Stimulated activated naive CD8-positive, alpha-beta T cell treated with anti-CD3 and anti-CD28 coated beads, Interleukin-15, amount 100 ng/mL, for 72 hours (primary cell): ENCODE measurements at regions not wholly inside any gene's neighbourhood (a gene's known extent, or its start where the extent isn't known, plus 50 kb on each side); places are given as distances from the start of the nearest gene placed in this dataset.
A peak's percentile ranks its signal among the peaks of the same experiment; 100 is the strongest.

ENCODE experiments used
- ATAC-seq: fragments of 150-1000 bp; cut with Tn5 transposase; 2 replicates; pipeline ENCODE4 v1.10.0; 2021; ENCODE audit warnings: mild to moderate bottlenecking, moderate library complexity
- DNase-seq, 2 donors: peaks; one replicate each; pipeline ENCODE4 v3.0.0; 2021 to 2022
- H3K27ac Mint-ChIP-seq, 2 donors: one replicate each; pipeline ENCODE4 v1.8.0; 2022; ENCODE audit warnings: mild to moderate bottlenecking in 2 of 2, mixed read lengths in 2 of 2, moderate library complexity in 2 of 2
- H3K27me3 Mint-ChIP-seq: one replicate; pipeline ENCODE4 v1.8.0; 2022; ENCODE audit warnings: mixed read lengths
- H3K4me1 Mint-ChIP-seq: one replicate; pipeline ENCODE4 v1.8.0; 2022; ENCODE audit warnings: mild to moderate bottlenecking, mixed read lengths
- H3K4me3 Mint-ChIP-seq, 2 donors: one replicate each; pipeline ENCODE4 v1.8.0; 2022; ENCODE audit warnings: mild to moderate bottlenecking in 2 of 2, mixed read lengths in 2 of 2, moderate library complexity in 1 of 2
- H3K9me3 Mint-ChIP-seq, 2 donors: one replicate each; pipeline ENCODE4 v1.8.0; 2022; ENCODE audit warnings: mixed read lengths in 2 of 2

GRCh38 chr11:76280151-76280881 lies 74.0 kb upstream of the WNT11 start:
- Mint-ChIP-seq H3K27ac (no peak overlapping the region), H3K4me1 (peaks cover 6% of the 10 kb centered on the region), H3K4me3 (no peak overlapping the region), H3K27me3 (no peaks in the 10 kb centered on the region), H3K9me3 (no peaks in the 10 kb centered on the region)
- ATAC-seq, result no peak
- DNase-seq, result no peak

- no peak for ATAC-seq
- DNase-seq, result no peak
- H3K27ac Mint-ChIP-seq, result no peak overlapping the region
- no peaks in the 10 kb centered on the region for H3K27me3 Mint-ChIP-seq
- H3K4me3 Mint-ChIP-seq, result no peak overlapping the region
- H3K9me3 Mint-ChIP-seq, result peaks cover 0 to 5% of the 10 kb centered on the region in 2 donors
- H3K4me1 Mint-ChIP-seq, result peaks cover 6% of the 10 kb centered on the region
Observed at GRCh38 chr11:76279646-76280045, 73.3 kb upstream of the WNT11 start.

GRCh38 chr11:76279038-76279437 lies 72.7 kb upstream of the WNT11 start:
- H3K27me3 Mint-ChIP-seq, result no peaks in the 10 kb centered on the region
- no peak for DNase-seq
- no peak overlapping the region for H3K27ac Mint-ChIP-seq
- no peak overlapping the region for H3K4me3 Mint-ChIP-seq
- no peak for ATAC-seq
- peaks cover 6% of the 10 kb centered on the region for H3K4me1 Mint-ChIP-seq
- peaks cover 0 to 7% of the 10 kb centered on the region in 2 donors for H3K9me3 Mint-ChIP-seq

GRCh38 chr11:76278526-76278925 lies 72.2 kb upstream of the WNT11 start:
- Mint-ChIP-seq H3K27ac (no peak overlapping the region), H3K4me1 (peaks cover 6% of the 10 kb centered on the region), H3K27me3 (no peaks in the 10 kb centered on the region), H3K4me3 (no peak overlapping the region), H3K9me3 (peaks cover 0 to 7% of the 10 kb centered on the region in 2 donors)
- DNase-seq, result no peak
- ATAC-seq, result no peak

GRCh38 chr11:76277298-76278175 lies 71.2 kb upstream of the WNT11 start:
- Mint-ChIP-seq H3K4me1 (peaks cover 4% of the 10 kb centered on the region), H3K4me3 (no peak overlapping the region), H3K27ac (no peak overlapping the region), H3K27me3 (no peaks in the 10 kb centered on the region), H3K9me3 (peaks cover 0 to 7% of the 10 kb centered on the region in 2 donors)
- DNase-seq (no peak), ATAC-seq (no peak)

GRCh38 chr11:76276781-76277155 lies 70.5 kb upstream of the WNT11 start:
- ATAC-seq (no peak), DNase-seq (no peak)
- H3K27ac Mint-ChIP-seq, result no peak overlapping the region
- peaks cover 0 to 7% of the 10 kb centered on the region in 2 donors for H3K9me3 Mint-ChIP-seq
- H3K4me1 Mint-ChIP-seq, result no peaks in the 10 kb centered on the region
- no peak overlapping the region for H3K4me3 Mint-ChIP-seq
- H3K27me3 Mint-ChIP-seq, result no peaks in the 10 kb centered on the region

GRCh38 chr11:76276046-76276780 lies 69.9 kb upstream of the WNT11 start:
- DNase-seq (no peak), ATAC-seq (no peak)
- H3K9me3 Mint-ChIP-seq, result peaks cover 0 to 7% of the 10 kb centered on the region in 2 donors
- H3K4me3 Mint-ChIP-seq, result no peak overlapping the region
- no peaks in the 10 kb centered on the region for H3K27me3 Mint-ChIP-seq
- H3K4me1 Mint-ChIP-seq, result no peaks in the 10 kb centered on the region
- no peak overlapping the region for H3K27ac Mint-ChIP-seq

- Mint-ChIP-seq H3K9me3 (peaks cover 0 to 7% of the 10 kb centered on the region in 2 donors), H3K4me3 (no peak overlapping the region), H3K4me1 (no peaks in the 10 kb centered on the region), H3K27ac (no peak overlapping the region), H3K27me3 (no peaks in the 10 kb centered on the region)
- DNase-seq (no peak), ATAC-seq (no peak)
Observed at GRCh38 chr11:76275446-76275845, 69.1 kb upstream of the WNT11 start.

- no peak for DNase-seq
- ATAC-seq, result no peak
- Mint-ChIP-seq H3K9me3 (peaks cover 0 to 7% of the 10 kb centered on the region in 2 donors), H3K27ac (peak overlapping the region in 1 of 2 donors; percentile 68), H3K4me3 (no peak overlapping the region), H3K4me1 (no peaks in the 10 kb centered on the region), H3K27me3 (no peaks in the 10 kb centered on the region)
Observed at GRCh38 chr11:76271068-76271467, 64.8 kb upstream of the WNT11 start.

GRCh38 chr11:76270389-76270788 lies 64.1 kb upstream of the WNT11 start:
- Mint-ChIP-seq H3K4me1 (no peaks in the 10 kb centered on the region), H3K27me3 (no peaks in the 10 kb centered on the region), H3K4me3 (no peak overlapping the region), H3K27ac (peak overlapping the region; percentile 36 to 57), H3K9me3 (peaks cover 0 to 7% of the 10 kb centered on the region in 2 donors)
- DNase-seq, result no peak
- no peak for ATAC-seq

- H3K27me3 Mint-ChIP-seq, result no peaks in the 10 kb centered on the region
- H3K4me1 Mint-ChIP-seq, result no peaks in the 10 kb centered on the region
- no peak overlapping the region for H3K4me3 Mint-ChIP-seq
- no peak for DNase-seq
- peaks cover 0 to 3% of the 10 kb centered on the region in 2 donors for H3K9me3 Mint-ChIP-seq
- peak overlapping the region in 1 of 2 donors; percentile 36 for H3K27ac Mint-ChIP-seq
- no peak for ATAC-seq
Observed at GRCh38 chr11:76269661-76270261, 63.5 kb upstream of the WNT11 start.

GRCh38 chr11:76269247-76269646 lies 62.9 kb upstream of the WNT11 start:
- DNase-seq, result no peak
- no peak overlapping the region for H3K27ac Mint-ChIP-seq
- H3K4me1 Mint-ChIP-seq, result no peaks in the 10 kb centered on the region
- no peaks in the 10 kb centered on the region for H3K27me3 Mint-ChIP-seq
- no peak for ATAC-seq
- no peak overlapping the region for H3K4me3 Mint-ChIP-seq
- no peaks in the 10 kb centered on the region for H3K9me3 Mint-ChIP-seq

GRCh38 chr11:76268498-76268897 lies 62.2 kb upstream of the WNT11 start:
- DNase-seq (no peak), ATAC-seq (no peak)
- no peaks in the 10 kb centered on the region for H3K9me3 Mint-ChIP-seq
- H3K27me3 Mint-ChIP-seq, result no peaks in the 10 kb centered on the region
- H3K4me3 Mint-ChIP-seq, result no peak overlapping the region
- H3K27ac Mint-ChIP-seq, result no peak overlapping the region
- H3K4me1 Mint-ChIP-seq, result no peaks in the 10 kb centered on the region

GRCh38 chr11:76267556-76267955 lies 61.3 kb upstream of the WNT11 start:
- Mint-ChIP-seq H3K4me1 (no peaks in the 10 kb centered on the region), H3K4me3 (no peak overlapping the region), H3K27me3 (no peaks in the 10 kb centered on the region), H3K27ac (no peak overlapping the region), H3K9me3 (no peaks in the 10 kb centered on the region)
- no peak for ATAC-seq
- DNase-seq, result no peak

GRCh38 chr11:76266286-76267100 lies 60.2 kb upstream of the WNT11 start:
- DNase-seq, result no peak
- no peak for ATAC-seq
- Mint-ChIP-seq H3K9me3 (no peaks in the 10 kb centered on the region), H3K27ac (peak overlapping the region in 1 of 2 donors; percentile 29), H3K27me3 (no peaks in the 10 kb centered on the region), H3K4me1 (no peaks in the 10 kb centered on the region), H3K4me3 (no peak overlapping the region)
